HEK293T (cell line): ENCODE measurements at regions not wholly inside any gene's neighbourhood (a gene's known extent, or its start where the extent isn't known, plus 50 kb on each side); places are given as distances from the start of the nearest gene placed in this dataset.
"Not testable (repeated sequence)": the region's sequence is repeated elsewhere in the genome, so short reads cannot be mapped to it uniquely, and the experiment has no call there.

Source experiments
- CTCF ChIA-PET: fragments of 350-600 bp; formaldehyde crosslinking; extraction: SDS; loops from one replicate; lab custom pipeline; 2021; ENCODE audit warnings: antibody characterized with exemption, inconsistent platforms; lab: Yijun Ruan, JAX
- POLR2A ChIA-PET: fragments of 350-600 bp; formaldehyde crosslinking; extraction: SDS; loops from one replicate; lab custom pipeline; 2020; ENCODE audit warnings: antibody characterized with exemption, inconsistent platforms; lab: Yijun Ruan, JAX
- DNase-seq: peaks from one replicate; pipeline ENCODE4 v3.0.0; 2012; ENCODE audit warnings: mixed read lengths; ENCODE audit errors: extremely low spot score
- ARNT ChIP-seq: fragments of 450-650 bp; IDR thresholded peaks from 2 replicates; pipeline ENCODE4 v1.6.1; 2017; ENCODE audit warnings: mild to moderate bottlenecking
- BHLHE40 ChIP-seq: fragments of 450-650 bp; IDR thresholded peaks from 2 replicates; pipeline ENCODE4 v1.6.1; 2016; ENCODE audit warnings: mild to moderate bottlenecking, moderate library complexity, borderline replicate concordance
- CTBP1 ChIP-seq: fragments of 450-650 bp; IDR thresholded peaks from 2 replicates; pipeline ENCODE4 v1.6.1; 2016; ENCODE audit warnings: borderline replicate concordance
- ELF4 ChIP-seq: fragments of 450-650 bp; IDR thresholded peaks from 2 replicates; pipeline ENCODE4 v1.6.1; 2017; ENCODE audit warnings: antibody characterized with exemption
- FOXA1 ChIP-seq: fragments of 450-650 bp; IDR thresholded peaks from 2 replicates; pipeline ENCODE4 v1.6.1; 2016; ENCODE audit warnings: mild to moderate bottlenecking
- FOXK2 ChIP-seq: fragments of 450-650 bp; IDR thresholded peaks from 2 replicates; pipeline ENCODE4 v1.6.1; 2016; ENCODE audit warnings: mild to moderate bottlenecking
- FOXM1 ChIP-seq: fragments of 450-650 bp; IDR thresholded peaks from 2 replicates; pipeline ENCODE4 v1.6.1; 2017; ENCODE audit warnings: mild to moderate bottlenecking, borderline replicate concordance
- HDGF ChIP-seq: fragments of 450-650 bp; IDR thresholded peaks from 2 replicates; pipeline ENCODE4 v1.6.1; 2017; ENCODE audit warnings: antibody characterized with exemption, borderline replicate concordance
- L3MBTL2 ChIP-seq: fragments of 450-650 bp; conservative IDR thresholded peaks from 2 replicates; pipeline ENCODE4 v1.6.1; 2016; ENCODE audit warnings: mild to moderate bottlenecking
- LEF1 ChIP-seq: fragments of 450-650 bp; IDR thresholded peaks from 2 replicates; pipeline ENCODE4 v1.6.1; 2017; ENCODE audit warnings: mild to moderate bottlenecking, borderline replicate concordance
- NFRKB ChIP-seq: fragments of 450-650 bp; IDR thresholded peaks from 2 replicates; pipeline ENCODE4 v1.6.1; 2016; ENCODE audit warnings: mild to moderate bottlenecking, moderate library complexity
- SP1 ChIP-seq: fragments of 450-650 bp; IDR thresholded peaks from 2 replicates; pipeline ENCODE4 v1.6.1; 2017
- SUZ12 ChIP-seq: fragments of 450-650 bp; IDR thresholded peaks from 2 replicates; pipeline ENCODE4 v1.6.1; 2016; ENCODE audit warnings: mild to moderate bottlenecking
- TARDBP ChIP-seq: fragments of 450-650 bp; IDR thresholded peaks from 2 replicates; pipeline ENCODE4 v1.6.1; 2016
- ZNF384 ChIP-seq: fragments of 450-650 bp; IDR thresholded peaks from 2 replicates; pipeline ENCODE4 v1.6.1; 2016
- TF ChIP-seq, protein P1 (sequence below): fragments of 450-650 bp; IDR thresholded peaks from 2 replicates; pipeline ENCODE4 v1.6.1; 2016

GRCh38 chr18:34329840-34330239, 105.1 kb upstream of the NOL4 start:
- TF ChIP-seq FOXK2 (no peak), L3MBTL2 (no peak), ELF4 (no peak), LEF1 (no peak), FOXM1 (no peak), CTBP1 (no peak), BHLHE40 (no peak), SUZ12 (no peak), TARDBP (no peak), NFRKB (no peak), ARNT (no peak)
- ChIA-PET CTCF (no interaction called here), POLR2A (interaction anchor here (0.6 kb wide), 1 partner anchor 475 kb away, joined by 3 read pairs; no protein-coding TSS in a partner anchor)
- no peak for DNase-seq

- no peak for DNase-seq
- ChIA-PET POLR2A (interaction anchor here (0.6 kb wide), 1 partner anchor 474 kb away, joined by 3 read pairs; no protein-coding TSS in a partner anchor), CTCF (interaction anchor here (0.7 kb wide), 1 partner anchor 16 kb away, joined by 3 read pairs; no protein-coding TSS in a partner anchor)
- no peak for TF ChIP-seq L3MBTL2
Measured at GRCh38 chr18:34330308-34330707, 105.6 kb upstream of the NOL4 start.

DNA sequence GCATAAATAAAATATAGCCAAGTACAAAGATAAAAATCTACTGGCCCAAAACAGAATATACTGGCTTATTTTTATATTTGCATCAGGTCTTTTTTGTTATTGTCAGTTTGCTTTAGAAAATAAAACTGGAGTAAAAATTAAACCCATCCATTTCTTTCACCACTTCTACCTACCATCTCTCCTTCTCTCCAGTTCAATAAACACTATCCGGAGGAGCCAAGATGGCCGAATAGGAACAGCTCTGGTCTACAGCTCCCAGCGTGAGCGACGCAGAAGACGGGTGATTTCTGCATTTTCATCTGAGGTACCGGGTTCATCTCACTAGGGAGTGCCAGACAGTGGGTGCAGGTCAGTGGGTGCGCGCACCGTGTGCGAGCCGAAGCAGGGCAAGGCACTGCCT, 106.2 kb upstream of the NOL4 start:
- DNase-seq, POLR2A ChIA-PET: not testable (repeated sequence)
- CTCF ChIA-PET: interaction anchor here (0.7 kb wide), 1 partner anchor 16 kb away, joined by 3 read pairs; no protein-coding TSS in a partner anchor

- DNase-seq, POLR2A ChIA-PET, CTCF ChIA-PET: not testable (repeated sequence)
Measured at GRCh38 chr18:34331343-34331742, 106.6 kb upstream of the NOL4 start.

- TF ChIP-seq SUZ12: no peak
- POLR2A ChIA-PET: no interaction called here
- CTCF ChIA-PET: interaction anchor here (1.1 kb wide), 1 partner anchor 471 kb away, joined by 3 read pairs; no protein-coding TSS in a partner anchor
- no peak for DNase-seq
Measured at GRCh38 chr18:34339155-34339554, 114.4 kb upstream of the NOL4 start.

DNA sequence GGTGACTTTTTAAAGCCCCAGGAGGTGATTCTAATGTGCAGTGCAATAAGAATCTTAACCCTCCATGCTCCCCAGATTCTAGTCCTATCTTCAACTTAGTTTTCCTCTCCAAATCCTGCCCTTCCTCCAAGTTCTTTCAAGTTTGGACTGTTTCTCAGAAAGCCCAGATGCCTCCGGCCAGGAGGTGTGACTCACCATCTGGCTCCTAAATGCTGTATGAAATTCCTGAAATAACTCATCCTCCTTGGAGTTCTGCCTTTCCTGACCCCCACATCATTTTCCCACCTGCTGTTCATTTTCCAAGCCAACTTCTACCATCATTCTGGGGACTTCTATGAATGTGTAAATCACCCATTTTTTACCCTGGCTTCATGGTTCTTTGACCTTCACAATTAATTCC, 118.2 kb upstream of the NOL4 start:
- TF ChIP-seq L3MBTL2 (no peak), CTBP1 (no peak), HDGF (no peak), FOXA1 (no peak), NFRKB (no peak), SUZ12 (no peak), BHLHE40 (no peak)
- ChIA-PET CTCF (interaction anchor here (0.6 kb wide), 1 partner anchor 20 kb away, joined by 3 read pairs; no protein-coding TSS in a partner anchor), POLR2A (no interaction called here)
- no peak for DNase-seq

DNA sequence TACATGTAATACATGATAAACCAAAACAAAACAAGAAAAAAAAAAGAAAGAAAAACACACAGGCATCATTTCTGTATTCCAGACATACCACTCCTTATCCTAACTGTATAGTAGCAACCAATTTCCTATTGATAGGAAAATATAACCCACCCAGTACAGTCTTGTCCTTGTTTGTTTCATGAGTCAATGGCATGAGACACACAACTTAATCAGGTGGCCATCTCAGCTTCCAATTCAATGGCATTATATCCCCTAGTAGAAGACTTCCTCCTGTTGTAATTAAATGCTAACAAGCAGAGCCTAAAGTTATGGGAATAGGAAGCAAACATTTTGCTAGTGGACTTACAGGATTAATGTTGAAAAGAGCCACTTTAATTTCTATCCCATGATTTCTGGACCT, 121.0 kb upstream of the NOL4 start:
- no peak for DNase-seq
- POLR2A ChIA-PET: no interaction called here
- CTCF ChIA-PET: no interaction called here
- TF ChIP-seq SUZ12 (no peak), ELF4 (no peak), FOXK2 (no peak), ZNF384 (no peak), SP1 (no peak), HDGF (no peak), CTBP1 (no peak), TARDBP (no peak), ARNT (no peak), NFRKB (no peak), L3MBTL2 (no peak), FOXM1 (no peak), FOXA1 (no peak), BHLHE40 (no peak)

- no peak for DNase-seq
- TF ChIP-seq ELF4: no peak
- TF ChIP-seq, protein P1, sequence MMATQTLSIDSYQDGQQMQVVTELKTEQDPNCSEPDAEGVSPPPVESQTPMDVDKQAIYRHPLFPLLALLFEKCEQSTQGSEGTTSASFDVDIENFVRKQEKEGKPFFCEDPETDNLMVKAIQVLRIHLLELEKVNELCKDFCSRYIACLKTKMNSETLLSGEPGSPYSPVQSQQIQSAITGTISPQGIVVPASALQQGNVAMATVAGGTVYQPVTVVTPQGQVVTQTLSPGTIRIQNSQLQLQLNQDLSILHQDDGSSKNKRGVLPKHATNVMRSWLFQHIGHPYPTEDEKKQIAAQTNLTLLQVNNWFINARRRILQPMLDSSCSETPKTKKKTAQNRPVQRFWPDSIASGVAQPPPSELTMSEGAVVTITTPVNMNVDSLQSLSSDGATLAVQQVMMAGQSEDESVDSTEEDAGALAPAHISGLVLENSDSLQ: no peak
- no peak for TF ChIP-seq BHLHE40
- no peak for TF ChIP-seq FOXM1
- TF ChIP-seq L3MBTL2: no peak
- TF ChIP-seq TARDBP: no peak
- TF ChIP-seq FOXA1: no peak
- TF ChIP-seq SP1: no peak
- CTCF ChIA-PET: no interaction called here
- POLR2A ChIA-PET: no interaction called here
Measured at GRCh38 chr18:34350778-34351177, 126.1 kb upstream of the NOL4 start.
